ENCODE measurements at regions not wholly inside any gene's neighbourhood (a gene's known extent, or its start where the extent isn't known, plus 50 kb on each side); places are given as distances from the start of the nearest gene placed in this dataset.
A peak's percentile ranks its signal among the peaks of the same experiment; 100 is the strongest.

DNA sequence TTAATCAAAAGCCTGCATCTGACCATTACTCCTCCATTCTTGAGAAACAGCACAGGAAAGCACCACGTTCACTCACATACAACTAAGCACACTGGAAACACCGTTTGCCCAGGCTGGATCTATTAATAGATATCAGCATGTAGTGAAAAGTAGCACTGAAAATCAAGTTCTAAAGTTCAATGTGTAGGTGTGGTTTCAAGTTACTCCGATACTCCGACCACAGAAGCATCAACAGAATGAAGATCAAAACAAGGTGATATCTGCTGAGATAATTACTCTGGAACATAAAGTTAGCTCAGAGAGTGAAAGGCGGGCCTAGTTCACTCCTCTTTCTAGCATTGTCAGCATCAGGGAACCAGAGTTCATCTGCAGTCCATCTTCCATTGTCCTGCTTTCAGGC, 1367.4 kb upstream of the ACVR2A start:
- no peak overlapping the region for H3K27ac ChIP-seq (ENCODE audit: insufficient read length, low read depth, low read length)
- no CpG with 5 or more reads among the region's 5 CpGs for WGBS (ENCODE audit: extremely low coverage, insufficient read length, low lambda C conversion rate)
- DNase-seq, result no peak

More for the DNA sequence above, 1367.4 kb upstream of the ACVR2A start:
- Histone ChIP-seq H3K4ac (ENCODE audit: low read depth, low read length) (no peak overlapping the region), H3K4me1 (ENCODE audit: insufficient read depth, low read length) (no peaks in the 10 kb centered on the region; the same call in 1 of the 2 replicates), H3K23me2 (ENCODE audit: insufficient read length, low read depth, low read length, poor library complexity, severe bottlenecking) (no peaks in the 10 kb centered on the region), H2AFZ (ENCODE audit: low read length) (no peak overlapping the region), H4K20me1 (ENCODE audit: control insufficient read depth, insufficient read depth, insufficient read length) (no peaks in the 10 kb centered on the region), H4K8ac (replicated peaks; ENCODE audit: insufficient read length, low read depth, low read length) (no peak overlapping the region), H2BK15ac (ENCODE audit: low read depth, low read length) (no peak overlapping the region), H2AK5ac (ENCODE audit: insufficient read length, low read length) (no peak overlapping the region), H2BK20ac (ENCODE audit: low read depth, low read length, poor library complexity, severe bottlenecking) (no peak overlapping the region), H3K27me3 (ENCODE audit: insufficient read depth, low read length) (no peaks in the 10 kb centered on the region), H4K5ac (ENCODE audit: insufficient read length, low read depth, low read length) (no peak overlapping the region), H2BK12ac (ENCODE audit: insufficient read length, low read depth, low read length) (no peak overlapping the region), H2BK5ac (ENCODE audit: insufficient read length, low read length) (no peak overlapping the region), H3T11ph (ENCODE audit: low read length) (no peak overlapping the region), H3K79me1 (ENCODE audit: insufficient read depth, low read depth, low read length, poor library complexity, severe bottlenecking) (no peaks in the 10 kb centered on the region), H3K79me2 (ENCODE audit: insufficient read depth, low read length) (no peaks in the 10 kb centered on the region), H4K91ac (ENCODE audit: insufficient read length, low read depth, low read length) (no peak overlapping the region), H3K23ac (ENCODE audit: insufficient read length, low read depth, low read length) (no peak overlapping the region), H3K14ac (ENCODE audit: insufficient read depth, low read length) (no peak overlapping the region), H2BK120ac (ENCODE audit: low read depth, low read length, poor library complexity, severe bottlenecking) (no peak overlapping the region), H3K4me2 (ENCODE audit: insufficient read depth, insufficient read length, low read length) (no peak overlapping the region), H3K18ac (ENCODE audit: insufficient read length, low read depth, low read length) (no peak overlapping the region), H3K56ac (ENCODE audit: insufficient read length, low read depth, low read length) (no peak overlapping the region), H3K9me3 (ENCODE audit: control insufficient read depth, low read depth, low read length) (no peaks in the 10 kb centered on the region), H3K9ac (ENCODE audit: extremely low read depth, insufficient read length, low read length) (no peak overlapping the region)
- Mint-ChIP-seq H3K9me3 (no peaks in the 10 kb centered on the region), H3K36me3 (ENCODE audit: insufficient read depth in 1 of 3, low read depth in 3 of 3) (peaks cover 0 to 8% (median 5%) of the 10 kb centered on the region in 3 experiments; a peak in 1 of 7 replicates), H3K27me3 (ENCODE audit: low read depth) (no peaks in the 10 kb centered on the region), H3K4me3 (no peak overlapping the region), H3K27ac (peak overlapping the region in 1 of 3 experiments; percentile 5; a peak in 1 of 7 replicates), H3K4me1 (peaks cover 9 to 21% of the 10 kb centered on the region in 2 experiments)
- TF ChIP-seq, protein P1, sequence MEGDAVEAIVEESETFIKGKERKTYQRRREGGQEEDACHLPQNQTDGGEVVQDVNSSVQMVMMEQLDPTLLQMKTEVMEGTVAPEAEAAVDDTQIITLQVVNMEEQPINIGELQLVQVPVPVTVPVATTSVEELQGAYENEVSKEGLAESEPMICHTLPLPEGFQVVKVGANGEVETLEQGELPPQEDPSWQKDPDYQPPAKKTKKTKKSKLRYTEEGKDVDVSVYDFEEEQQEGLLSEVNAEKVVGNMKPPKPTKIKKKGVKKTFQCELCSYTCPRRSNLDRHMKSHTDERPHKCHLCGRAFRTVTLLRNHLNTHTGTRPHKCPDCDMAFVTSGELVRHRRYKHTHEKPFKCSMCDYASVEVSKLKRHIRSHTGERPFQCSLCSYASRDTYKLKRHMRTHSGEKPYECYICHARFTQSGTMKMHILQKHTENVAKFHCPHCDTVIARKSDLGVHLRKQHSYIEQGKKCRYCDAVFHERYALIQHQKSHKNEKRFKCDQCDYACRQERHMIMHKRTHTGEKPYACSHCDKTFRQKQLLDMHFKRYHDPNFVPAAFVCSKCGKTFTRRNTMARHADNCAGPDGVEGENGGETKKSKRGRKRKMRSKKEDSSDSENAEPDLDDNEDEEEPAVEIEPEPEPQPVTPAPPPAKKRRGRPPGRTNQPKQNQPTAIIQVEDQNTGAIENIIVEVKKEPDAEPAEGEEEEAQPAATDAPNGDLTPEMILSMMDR (conservative IDR thresholded peaks at IDR 0.05), result no peak
